HG03066 (cell line): ENCODE measurements at regions not wholly inside any gene's neighbourhood (a gene's known extent, or its start where the extent isn't known, plus 50 kb on each side); places are given as distances from the start of the nearest gene placed in this dataset.

Experiments
- ATAC-seq: cut with Tn5 transposase; IDR thresholded peaks from one replicate; pipeline ENCODE4 v1.9.1; 2021; ENCODE audit warnings: low read depth; ENCODE audit not compliant: unreplicated experiment

DNA sequence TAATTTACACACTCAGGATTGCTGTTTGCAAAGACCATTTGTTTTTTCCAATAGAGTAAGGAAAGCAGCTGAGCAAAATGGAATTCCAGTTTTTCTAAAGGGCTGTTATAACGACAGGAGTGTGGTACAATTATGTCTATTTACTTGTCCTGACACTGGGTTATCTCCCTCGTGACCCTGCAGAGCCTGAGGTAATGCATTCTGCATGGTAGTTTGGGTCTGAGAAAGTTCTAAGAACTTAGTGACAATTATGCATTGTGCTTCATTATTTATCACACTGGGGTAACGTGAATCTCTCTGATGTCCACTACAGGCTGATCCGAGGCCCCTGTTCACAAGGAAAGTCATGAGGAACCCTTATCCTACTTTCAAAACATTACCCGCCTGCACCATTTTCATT, 50.7 kb upstream of the EDNRB start:
- ATAC-seq, result no peak
